Pancreas (tissue), 10 donors: ENCODE measurements at regions not wholly inside any gene's neighbourhood (a gene's known extent, or its start where the extent isn't known, plus 50 kb on each side); places are given as distances from the start of the nearest gene placed in this dataset.

Experiments
- ATAC-seq, 4 donors: fragments of 200-7000 bp; cut with Tn5 transposase; one replicate each; pipeline versions ENCODE4 v1.8.0 to v1.9.1; 2020; ENCODE audit warnings: mild to moderate bottlenecking in 4 of 4, moderate library complexity in 4 of 4
- DNase-seq, 6 donors: peaks; one replicate each; pipeline ENCODE4 v3.0.0-alpha.2; 2020
- FAIRE-seq: peaks from 2 replicates; lab custom pipeline; 2012; peaks lifted over from hg19 to GRCh38; lab: Jason Lieb, UNC
- H3K27ac ChIP-seq, 4 donors: fragments of 200-600 bp; sonication (generic); 1 replicate in 3 of 4; 2 replicates in 1 of 4; pipeline versions ENCODE4 v1.5.0 to v1.8.0; 2020
- H3K27me3 ChIP-seq, 4 donors: fragments of 200-600 bp; one replicate each; pipeline ENCODE4 v1.8.0; 2021
- H3K36me3 ChIP-seq, 3 donors: fragments of 200-600 bp; sonication (generic) in 1 of 3; one replicate each; pipeline versions ENCODE4 v1.5.0 to v1.8.0; 2020 to 2021
- H3K4me1 ChIP-seq, 3 donors: fragments of 200-600 bp; one replicate each; pipeline ENCODE4 v1.8.0; 2021
- H3K4me3 ChIP-seq, 4 donors: fragments of 200-600 bp; sonication (generic) in 2 of 4; one replicate each; pipeline versions ENCODE4 v1.5.0 to v1.8.0; 2020 to 2021
- H3K9me3 ChIP-seq, 4 donors: fragments of 200-600 bp; one replicate each; pipeline ENCODE4 v1.8.0; 2021
- WGBS, 2 donors: extraction: QIAGEN DNeasy Blood & Tissue Kit; methylation state at CpG; one replicate each; pipeline ENCODE4 v1.1.7; 2013; 5-methylcytosine and 5-hydroxymethylcytosine counted together
- intact Hi-C, 3 donors: fragments of 100-400 bp; cut with DNase I; formaldehyde crosslinking; loops; one replicate each; pipeline versions ENCODE4 v1.11.1 to v1.14.2; 2022
- TF ChIP-seq, protein P1 (sequence below), 4 donors: fragments of 200-600 bp; sonication (generic) in 3 of 4; IDR thresholded peaks; one replicate each; pipeline versions ENCODE4 v1.5.0 to v1.8.0; 2021; ENCODE audit warnings: antibody characterized with exemption in 4 of 4
- donor health status: healthy with polysubstance abuse.
- donor health status: DM: no; HTN: no; CAD: no; lungs with moderate emphysema.
- donor health status: DM: no; HTN: no; CAD: no.
- donor health status: control.
- donor health status: control.
- donor health status: Bipolar disorder and iron deficiency.
- donor health status: DM: yes; HTN: yes; CAD: no.
- donor health status: DM: no; HTN: no; CAD: no.
- donor health status: DM: no; HTN: no; CAD: no.
- donor health status: DM: yes; HTN: yes; CAD: no.

DNA sequence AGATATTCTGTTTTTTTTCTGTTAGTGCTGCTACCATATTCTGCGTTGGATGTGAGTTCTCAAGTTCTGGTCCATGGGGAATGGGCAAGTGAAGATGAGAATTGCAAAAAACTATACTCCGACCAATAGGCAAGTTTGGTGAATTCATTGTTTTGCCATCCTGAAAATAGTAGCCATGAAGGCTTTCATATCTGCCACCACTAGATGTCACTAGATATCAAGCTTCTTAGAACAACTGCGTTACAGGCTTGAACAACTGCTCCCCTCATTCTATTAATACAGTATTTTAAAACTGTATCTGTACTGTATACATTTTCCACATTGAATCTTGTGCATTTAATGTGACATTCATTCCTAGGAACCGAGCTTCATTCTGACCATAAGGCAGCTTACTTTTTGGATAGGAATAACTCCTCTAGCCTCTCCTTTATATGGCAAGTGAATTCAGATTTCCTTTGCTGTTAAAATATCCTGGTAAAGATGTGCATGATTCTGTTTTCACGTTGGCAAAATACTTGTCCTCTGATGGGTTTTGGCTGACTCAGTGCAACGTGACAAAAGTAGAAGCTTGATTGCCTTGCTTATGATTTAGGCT is 163.6 kb downstream of the SREK1 start:
- DNase-seq, result no peak
- TF ChIP-seq, protein P1, sequence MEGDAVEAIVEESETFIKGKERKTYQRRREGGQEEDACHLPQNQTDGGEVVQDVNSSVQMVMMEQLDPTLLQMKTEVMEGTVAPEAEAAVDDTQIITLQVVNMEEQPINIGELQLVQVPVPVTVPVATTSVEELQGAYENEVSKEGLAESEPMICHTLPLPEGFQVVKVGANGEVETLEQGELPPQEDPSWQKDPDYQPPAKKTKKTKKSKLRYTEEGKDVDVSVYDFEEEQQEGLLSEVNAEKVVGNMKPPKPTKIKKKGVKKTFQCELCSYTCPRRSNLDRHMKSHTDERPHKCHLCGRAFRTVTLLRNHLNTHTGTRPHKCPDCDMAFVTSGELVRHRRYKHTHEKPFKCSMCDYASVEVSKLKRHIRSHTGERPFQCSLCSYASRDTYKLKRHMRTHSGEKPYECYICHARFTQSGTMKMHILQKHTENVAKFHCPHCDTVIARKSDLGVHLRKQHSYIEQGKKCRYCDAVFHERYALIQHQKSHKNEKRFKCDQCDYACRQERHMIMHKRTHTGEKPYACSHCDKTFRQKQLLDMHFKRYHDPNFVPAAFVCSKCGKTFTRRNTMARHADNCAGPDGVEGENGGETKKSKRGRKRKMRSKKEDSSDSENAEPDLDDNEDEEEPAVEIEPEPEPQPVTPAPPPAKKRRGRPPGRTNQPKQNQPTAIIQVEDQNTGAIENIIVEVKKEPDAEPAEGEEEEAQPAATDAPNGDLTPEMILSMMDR (IDR thresholded peaks at IDR 0.05), result peak; percentile 50 to 79 (median 78)
- no peaks in the 10 kb centered on the region for H3K36me3 ChIP-seq
- intact Hi-C loops, result loop anchor here in 2 of 3 donors (5.0 to 10.0 kb wide), 2 partner anchors 447 to 450 kb away; no protein-coding TSS in a partner anchor
- no peaks in the 10 kb centered on the region for H3K27me3 ChIP-seq
- peak; percentile 93 for FAIRE-seq
- no peaks in the 10 kb centered on the region for H3K9me3 ChIP-seq
- ATAC-seq, result peak; percentile 90 to 95 (median 92)
- no peak overlapping the region for H3K4me3 ChIP-seq
- 3 to 6% methylated on average over 6 of the region's 6 CpGs for WGBS, 2 donors
- no peaks in the 10 kb centered on the region for H3K4me1 ChIP-seq
- H3K27ac ChIP-seq, result no peak overlapping the region

DNA sequence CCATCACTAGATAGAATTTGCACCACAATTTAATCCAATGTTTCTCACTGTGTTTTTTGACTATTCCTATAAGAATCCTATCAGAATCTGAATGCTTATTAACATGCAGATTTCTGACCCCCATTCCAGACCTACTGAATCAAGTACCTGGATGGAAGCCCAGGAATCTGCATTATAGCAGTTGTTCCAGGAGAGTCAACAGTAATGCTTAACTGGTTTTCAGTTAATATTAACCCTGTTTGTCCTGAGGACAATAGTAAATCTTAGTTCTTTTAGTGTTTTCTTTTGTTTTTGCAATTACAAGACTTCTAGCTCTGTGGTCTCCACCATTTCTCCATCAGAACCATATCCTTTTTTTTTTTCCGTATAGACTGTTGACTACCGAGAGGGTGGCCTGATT is 168.2 kb downstream of the SREK1 start:
- no peaks in the 10 kb centered on the region for H3K27me3 ChIP-seq
- ATAC-seq (no peak), FAIRE-seq (no peak), DNase-seq (no peak)
- H3K4me1 ChIP-seq, result no peaks in the 10 kb centered on the region
- intact Hi-C loops, result no loop called here
- no peaks in the 10 kb centered on the region for H3K36me3 ChIP-seq
- H3K9me3 ChIP-seq, result no peaks in the 10 kb centered on the region
- H3K27ac ChIP-seq, result no peak overlapping the region
- 87 to 93% methylated on average over 2 of the region's 2 CpGs for WGBS, 2 donors
- H3K4me3 ChIP-seq, result no peak overlapping the region
- TF ChIP-seq, protein P1 (IDR thresholded peaks at IDR 0.05), result no peak

DNA sequence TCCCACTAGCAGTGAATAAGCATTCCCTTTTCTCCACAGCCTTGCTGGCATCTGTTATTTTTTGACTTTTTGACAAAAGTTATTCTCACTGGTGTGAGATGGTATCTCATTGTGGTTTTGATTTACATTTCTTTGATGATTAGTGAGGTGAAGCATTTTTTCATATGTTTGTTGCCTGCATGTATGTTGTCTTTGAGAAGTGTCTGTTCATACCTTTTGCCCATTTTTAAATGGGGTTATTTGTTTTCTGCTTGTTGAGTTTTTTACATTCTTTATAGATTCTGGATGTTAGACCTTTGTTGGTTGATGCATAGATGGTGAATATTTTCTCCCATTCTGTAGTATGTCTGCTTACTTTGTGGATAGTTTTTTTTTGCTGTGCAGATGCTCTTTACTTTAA is 171.7 kb downstream of the SREK1 start:
- no peak overlapping the region for H3K4me3 ChIP-seq
- no peaks in the 10 kb centered on the region for H3K9me3 ChIP-seq
- FAIRE-seq, result no peak
- H3K27me3 ChIP-seq, result no peaks in the 10 kb centered on the region
- no peaks in the 10 kb centered on the region for H3K4me1 ChIP-seq
- DNase-seq, result no peak
- TF ChIP-seq, protein P1 (IDR thresholded peaks at IDR 0.05), result no peak
- H3K36me3 ChIP-seq, result no peaks in the 10 kb centered on the region
- no peak overlapping the region for H3K27ac ChIP-seq
- ATAC-seq, result no peak
- intact Hi-C loops, result no loop called here

DNA sequence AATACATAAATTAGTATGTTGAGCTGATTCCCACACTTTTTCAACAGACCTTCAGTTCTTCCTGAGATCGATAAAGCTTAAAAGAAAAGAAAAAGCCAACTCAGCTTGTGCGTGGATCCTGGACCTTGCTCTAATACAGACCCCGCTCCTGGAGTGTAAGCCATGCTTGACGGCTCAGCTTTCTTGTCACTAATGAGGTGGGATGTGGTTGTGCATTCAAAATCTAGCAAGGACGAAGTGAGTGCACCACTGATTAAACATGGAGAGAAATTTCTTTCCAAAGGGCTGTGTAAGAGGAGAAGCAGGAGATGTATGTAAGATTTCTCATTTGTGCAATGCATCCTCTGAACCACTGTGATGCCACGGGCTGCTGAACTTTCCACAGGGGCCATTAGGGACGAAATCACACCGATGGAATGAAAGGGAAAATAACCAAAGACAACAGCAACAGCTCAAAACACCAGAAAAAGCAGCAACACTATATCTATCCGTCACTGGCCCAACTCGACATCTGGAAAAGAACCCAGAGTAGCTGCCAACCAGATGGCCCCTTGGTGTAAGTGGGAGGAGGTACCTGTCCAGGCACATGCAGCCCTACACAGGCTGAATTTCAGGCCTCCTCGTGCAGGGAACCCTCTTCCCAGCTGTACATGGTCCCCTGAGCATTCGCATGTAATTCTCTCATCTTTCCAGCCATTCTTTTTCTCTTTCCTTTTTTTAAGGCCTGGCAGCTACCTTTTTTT is 178.9 kb downstream of the SREK1 start:
- intact Hi-C loops, result no loop called here
- Histone ChIP-seq H3K4me1 (no peaks in the 10 kb centered on the region), H3K9me3 (no peaks in the 10 kb centered on the region), H3K4me3 (no peak overlapping the region), H3K27me3 (no peaks in the 10 kb centered on the region), H3K36me3 (no peaks in the 10 kb centered on the region), H3K27ac (no peak overlapping the region)
- ATAC-seq (no peak), FAIRE-seq (no peak), DNase-seq (no peak)
- WGBS, 2 donors, result 84 to 85% methylated on average over 12 of the region's 12 CpGs
- TF ChIP-seq, protein P1 (IDR thresholded peaks at IDR 0.05), result no peak

DNA sequence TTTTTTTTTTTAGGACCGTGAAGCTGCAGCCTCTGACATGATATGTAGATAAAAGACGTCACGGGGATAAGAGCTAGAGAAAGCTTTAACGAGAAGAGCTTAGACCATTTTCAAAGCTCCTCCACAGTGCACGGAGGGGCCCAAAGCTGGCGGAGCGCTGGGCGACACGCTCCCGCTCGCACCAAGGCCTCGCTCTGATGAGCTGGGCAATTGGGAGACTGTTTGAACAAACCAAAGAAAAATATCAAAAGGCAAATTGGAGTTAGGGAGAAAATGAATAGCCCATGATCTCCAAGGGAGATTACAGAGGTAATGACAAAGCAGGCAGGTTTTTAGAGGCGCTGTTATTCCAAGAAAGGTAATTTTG is 179.4 kb downstream of the SREK1 start:
- no peak overlapping the region for H3K27ac ChIP-seq
- 85 to 88% methylated on average over 13 of the region's 13 CpGs for WGBS, 2 donors
- H3K27me3 ChIP-seq, result no peaks in the 10 kb centered on the region
- no peak for DNase-seq
- no peak for ATAC-seq
- no peaks in the 10 kb centered on the region for H3K36me3 ChIP-seq
- H3K4me1 ChIP-seq, result no peaks in the 10 kb centered on the region
- no peak overlapping the region for H3K4me3 ChIP-seq
- FAIRE-seq, result no peak
- intact Hi-C loops, result no loop called here
- TF ChIP-seq, protein P1 (IDR thresholded peaks at IDR 0.05), result no peak
- H3K9me3 ChIP-seq, result no peaks in the 10 kb centered on the region
